ENCODE measurements at regions not wholly inside any gene's neighbourhood (a gene's known extent, or its start where the extent isn't known, plus 50 kb on each side); places are given as distances from the start of the nearest gene placed in this dataset.

DNA sequence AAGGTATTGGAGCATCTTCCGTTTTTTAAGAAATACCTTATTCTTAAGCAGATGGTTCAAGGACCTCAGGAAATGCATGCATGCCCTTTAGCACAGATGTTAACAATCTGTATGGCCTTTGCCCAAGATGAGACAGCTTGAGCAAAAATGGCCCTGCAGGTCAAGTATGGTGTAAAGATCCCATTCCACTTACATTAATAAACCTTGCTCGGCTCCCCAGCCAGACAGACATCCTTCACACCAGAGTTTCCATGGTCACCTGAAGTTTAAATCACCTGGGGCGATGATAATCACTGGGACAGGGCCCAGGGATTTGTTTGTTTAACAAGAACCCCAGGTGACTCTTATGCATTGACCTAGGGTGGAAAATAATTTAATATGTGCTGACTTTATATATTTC lies 287.0 kb upstream of the NOCT start:
- H3K27me3 ChIP-seq (ENCODE audit: control insufficient read depth, extremely low read depth, insufficient read depth, low read length): peaks cover 3% of the 10 kb centered on the region
- H3K4me3 ChIP-seq (ENCODE audit: control insufficient read depth in 2 of 3, extremely low read depth in 1 of 3, insufficient read depth in 2 of 3, low read depth in 1 of 3, low read length in 3 of 3): no peak overlapping the region
- H3K4me2 ChIP-seq (ENCODE audit: control insufficient read depth, extremely low read depth, insufficient read depth, low read depth, low read length): no peak overlapping the region
- no peaks in the 10 kb centered on the region for H4K20me1 ChIP-seq (ENCODE audit: control insufficient read depth, extremely low read depth, insufficient read depth, low read length)
- dilution Hi-C loops (cut with MboI; ENCODE audit: extremely low pct_ligation_motif_present, low sequenced_read_pairs): no loop called here
- no peak overlapping the region for H3K27ac ChIP-seq (ENCODE audit: control insufficient read depth, insufficient read depth, low read length)
- H3K9me3 ChIP-seq (ENCODE audit: control insufficient read depth, low read depth, low read length): no peaks in the 10 kb centered on the region
- DNase-seq (ENCODE audit: low read depth, low spot score) (no peak), FAIRE-seq (no peak)
- H3K79me2 ChIP-seq (ENCODE audit: control insufficient read depth, insufficient read depth, low read length): no peaks in the 10 kb centered on the region
- no peak overlapping the region for H2AFZ ChIP-seq (ENCODE audit: control insufficient read depth, low read length)
- H3K9me1 ChIP-seq (ENCODE audit: control insufficient read depth, extremely low read depth, insufficient read depth, low read length): no peaks in the 10 kb centered on the region
- H3K4me1 ChIP-seq (ENCODE audit: control insufficient read depth, extremely low read depth, insufficient read depth, low read length): no peaks in the 10 kb centered on the region
- no peak overlapping the region for H3K9ac ChIP-seq (ENCODE audit: control insufficient read depth, extremely low read depth, insufficient read depth, low read length)
- no peak for TF ChIP-seq CTCF (optimal IDR thresholded peaks at IDR 0.05 in 1 of 3, IDR thresholded peaks at IDR 0.05 in 1 of 3, conservative IDR thresholded peaks at IDR 0.05 in 1 of 3; ENCODE audit: extremely low read depth in 1 of 3, insufficient read depth in 2 of 3, low read length in 3 of 3)
- TF ChIP-seq EZH2 (IDR thresholded peaks at IDR 0.05; ENCODE audit: low read length): no peak
- no peaks in the 10 kb centered on the region for H3K36me3 ChIP-seq (ENCODE audit: control insufficient read depth in 2 of 2, extremely low read depth in 1 of 2, insufficient read depth in 2 of 2, low read length in 2 of 2)

GRCh38 chr4:138727731-138728130 lies 287.9 kb upstream of the NOCT start:
- Histone ChIP-seq H3K36me3 (ENCODE audit: control insufficient read depth in 2 of 2, extremely low read depth in 1 of 2, insufficient read depth in 2 of 2, low read length in 2 of 2) (no peaks in the 10 kb centered on the region), H3K9ac (ENCODE audit: control insufficient read depth, extremely low read depth, insufficient read depth, low read length) (no peak overlapping the region), H3K79me2 (ENCODE audit: control insufficient read depth, insufficient read depth, low read length) (no peaks in the 10 kb centered on the region), H4K20me1 (ENCODE audit: control insufficient read depth, extremely low read depth, insufficient read depth, low read length) (no peaks in the 10 kb centered on the region), H3K27me3 (ENCODE audit: control insufficient read depth, extremely low read depth, insufficient read depth, low read length) (peaks cover 3% of the 10 kb centered on the region), H3K4me3 (ENCODE audit: control insufficient read depth in 2 of 3, extremely low read depth in 1 of 3, insufficient read depth in 2 of 3, low read depth in 1 of 3, low read length in 3 of 3) (no peak overlapping the region), H3K9me1 (ENCODE audit: control insufficient read depth, extremely low read depth, insufficient read depth, low read length) (no peaks in the 10 kb centered on the region), H3K4me1 (ENCODE audit: control insufficient read depth, extremely low read depth, insufficient read depth, low read length) (no peaks in the 10 kb centered on the region), H3K4me2 (ENCODE audit: control insufficient read depth, extremely low read depth, insufficient read depth, low read depth, low read length) (no peak overlapping the region), H3K9me3 (ENCODE audit: control insufficient read depth, low read depth, low read length) (no peaks in the 10 kb centered on the region), H2AFZ (ENCODE audit: control insufficient read depth, low read length) (no peak overlapping the region), H3K27ac (ENCODE audit: control insufficient read depth, insufficient read depth, low read length) (no peak overlapping the region)
- no peak for TF ChIP-seq CTCF (optimal IDR thresholded peaks at IDR 0.05 in 1 of 3, IDR thresholded peaks at IDR 0.05 in 1 of 3, conservative IDR thresholded peaks at IDR 0.05 in 1 of 3; ENCODE audit: extremely low read depth in 1 of 3, insufficient read depth in 2 of 3, low read length in 3 of 3)
- TF ChIP-seq EZH2 (IDR thresholded peaks at IDR 0.05; ENCODE audit: low read length): no peak
- no peak for FAIRE-seq
- dilution Hi-C loops (cut with MboI; ENCODE audit: extremely low pct_ligation_motif_present, low sequenced_read_pairs): no loop called here
- DNase-seq (ENCODE audit: low read depth, low spot score): no peak
